ENCODE measurements at regions not wholly inside any gene's neighbourhood (a gene's known extent, or its start where the extent isn't known, plus 50 kb on each side); places are given as distances from the start of the nearest gene placed in this dataset.

DNA sequence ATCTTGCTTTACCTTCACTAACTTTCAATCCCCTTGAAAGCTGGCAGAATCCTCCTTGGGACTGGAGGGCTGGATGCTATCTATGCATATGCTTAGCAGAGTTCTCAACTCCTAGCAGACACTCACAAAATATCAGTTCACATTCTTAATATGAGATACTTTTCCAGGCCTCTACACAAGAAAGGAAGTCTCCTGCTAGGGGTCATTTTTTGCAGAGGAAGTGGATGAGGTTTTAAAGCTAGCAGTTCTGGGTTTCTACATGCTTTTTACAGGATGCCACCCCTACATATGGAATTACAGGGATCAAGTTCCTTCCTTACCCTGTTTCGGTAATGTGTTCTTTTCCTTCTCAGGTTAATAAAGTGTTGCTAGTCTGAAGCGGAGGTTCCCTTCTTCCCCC is 206.3 kb upstream of the TP63 start:
- Histone ChIP-seq H3K4me2 (replicated peaks; ENCODE audit: extremely low read depth, low read length, poor library complexity, severe bottlenecking) (no peak overlapping the region), H4K20me1 (ENCODE audit: insufficient read depth, low read length) (no peaks in the 10 kb centered on the region), H3K27ac (ENCODE audit: low read depth in 1 of 2, low read length in 2 of 2) (no peak overlapping the region), H3K36me3 (replicated peaks in 1 of 2; ENCODE audit: control insufficient read depth in 1 of 2, insufficient read depth in 2 of 2, low read length in 2 of 2) (no peaks in the 10 kb centered on the region), H3K9me3 (replicated peaks in 1 of 2; ENCODE audit: control insufficient read depth in 1 of 2, insufficient read depth in 1 of 2, low read length in 2 of 2) (no peaks in the 10 kb centered on the region), H3K9ac (ENCODE audit: insufficient read depth, low read length, poor library complexity, severe bottlenecking) (no peak overlapping the region), H2AFZ (ENCODE audit: insufficient read depth, low read depth, low read length, poor library complexity, severe bottlenecking) (no peak overlapping the region), H3K27me3 (ENCODE audit: control insufficient read depth in 2 of 2, insufficient read depth in 2 of 2, low read length in 2 of 2) (no peaks in the 10 kb centered on the region), H3K4me1 (ENCODE audit: control insufficient read depth in 1 of 2, insufficient read depth in 2 of 2, low read length in 2 of 2) (no peaks in the 10 kb centered on the region), H3K4me3 (replicated peaks in 1 of 3; ENCODE audit: low read depth in 2 of 3, low read length in 3 of 3) (no peak overlapping the region), H3K79me2 (ENCODE audit: insufficient read depth, low read length) (no peaks in the 10 kb centered on the region)
- H3K4me1 Mint-ChIP-seq, result no peaks in the 10 kb centered on the region
- no CpG with 5 or more reads among the region's 2 CpGs for WGBS (ENCODE audit: insufficient coverage)
- DNase-seq, result no peak
- TF ChIP-seq, protein P1, sequence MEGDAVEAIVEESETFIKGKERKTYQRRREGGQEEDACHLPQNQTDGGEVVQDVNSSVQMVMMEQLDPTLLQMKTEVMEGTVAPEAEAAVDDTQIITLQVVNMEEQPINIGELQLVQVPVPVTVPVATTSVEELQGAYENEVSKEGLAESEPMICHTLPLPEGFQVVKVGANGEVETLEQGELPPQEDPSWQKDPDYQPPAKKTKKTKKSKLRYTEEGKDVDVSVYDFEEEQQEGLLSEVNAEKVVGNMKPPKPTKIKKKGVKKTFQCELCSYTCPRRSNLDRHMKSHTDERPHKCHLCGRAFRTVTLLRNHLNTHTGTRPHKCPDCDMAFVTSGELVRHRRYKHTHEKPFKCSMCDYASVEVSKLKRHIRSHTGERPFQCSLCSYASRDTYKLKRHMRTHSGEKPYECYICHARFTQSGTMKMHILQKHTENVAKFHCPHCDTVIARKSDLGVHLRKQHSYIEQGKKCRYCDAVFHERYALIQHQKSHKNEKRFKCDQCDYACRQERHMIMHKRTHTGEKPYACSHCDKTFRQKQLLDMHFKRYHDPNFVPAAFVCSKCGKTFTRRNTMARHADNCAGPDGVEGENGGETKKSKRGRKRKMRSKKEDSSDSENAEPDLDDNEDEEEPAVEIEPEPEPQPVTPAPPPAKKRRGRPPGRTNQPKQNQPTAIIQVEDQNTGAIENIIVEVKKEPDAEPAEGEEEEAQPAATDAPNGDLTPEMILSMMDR (IDR thresholded peaks at IDR 0.05), result no peak
- no peak overlapping the region for H3K27ac Mint-ChIP-seq
- peaks cover 0 to 2% (median 2%) of the 10 kb centered on the region in 3 donors for H3K27me3 Mint-ChIP-seq (ENCODE audit: low read depth in 3 of 3)
- no peak overlapping the region for H3K4me3 Mint-ChIP-seq
- H3K9me3 Mint-ChIP-seq, result peaks cover 0 to 8% (median 2%) of the 10 kb centered on the region in 7 donors
- no peaks in the 10 kb centered on the region for H3K36me3 Mint-ChIP-seq
- intact Hi-C loops (cut with micrococcal nuclease), result no loop called here

DNA sequence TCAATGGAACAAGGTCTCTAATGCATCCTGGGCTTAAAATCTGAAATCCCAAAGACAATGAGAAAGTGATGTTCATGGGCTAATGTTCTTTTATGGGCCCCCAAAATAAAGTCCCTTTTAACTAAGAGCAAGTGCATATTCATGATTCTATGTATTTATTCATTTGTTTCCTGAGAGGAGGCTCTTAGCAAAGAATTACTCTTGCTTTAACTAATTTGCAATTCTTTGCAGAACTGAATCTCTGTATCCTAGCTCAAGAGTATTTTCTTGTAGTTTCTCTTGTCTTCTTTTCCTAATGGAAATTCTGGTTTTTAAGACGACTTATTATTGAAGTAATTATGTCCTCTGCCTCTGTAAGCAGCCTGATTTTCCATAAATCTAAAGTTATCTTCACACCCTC is 202.2 kb upstream of the TP63 start:
- Mint-ChIP-seq H3K4me3 (no peak overlapping the region), H3K4me1 (no peaks in the 10 kb centered on the region), H3K27ac (no peak overlapping the region), H3K27me3 (ENCODE audit: low read depth in 3 of 3) (peaks cover 0 to 2% (median 0%) of the 10 kb centered on the region in 3 donors), H3K9me3 (peaks cover 0 to 18% (median 9%) of the 10 kb centered on the region in 7 donors), H3K36me3 (no peaks in the 10 kb centered on the region)
- Histone ChIP-seq H3K27ac (ENCODE audit: low read depth in 1 of 2, low read length in 2 of 2) (no peak overlapping the region), H3K36me3 (replicated peaks in 1 of 2; ENCODE audit: control insufficient read depth in 1 of 2, insufficient read depth in 2 of 2, low read length in 2 of 2) (no peaks in the 10 kb centered on the region), H3K4me2 (replicated peaks; ENCODE audit: extremely low read depth, low read length, poor library complexity, severe bottlenecking) (no peak overlapping the region), H3K27me3 (ENCODE audit: control insufficient read depth in 2 of 2, insufficient read depth in 2 of 2, low read length in 2 of 2) (no peaks in the 10 kb centered on the region), H3K9ac (ENCODE audit: insufficient read depth, low read length, poor library complexity, severe bottlenecking) (no peak overlapping the region), H2AFZ (ENCODE audit: insufficient read depth, low read depth, low read length, poor library complexity, severe bottlenecking) (no peak overlapping the region), H3K4me1 (ENCODE audit: control insufficient read depth in 1 of 2, insufficient read depth in 2 of 2, low read length in 2 of 2) (no peaks in the 10 kb centered on the region), H4K20me1 (ENCODE audit: insufficient read depth, low read length) (no peaks in the 10 kb centered on the region), H3K9me3 (replicated peaks in 1 of 2; ENCODE audit: control insufficient read depth in 1 of 2, insufficient read depth in 1 of 2, low read length in 2 of 2) (peaks cover 6 to 15% of the 10 kb centered on the region in 2 donors), H3K79me2 (ENCODE audit: insufficient read depth, low read length) (no peaks in the 10 kb centered on the region), H3K4me3 (replicated peaks in 1 of 3; ENCODE audit: low read depth in 2 of 3, low read length in 3 of 3) (no peak overlapping the region)
- WGBS (ENCODE audit: insufficient coverage), result no CpG with 5 or more reads among the region's 1 CpG
- no peak for DNase-seq
- TF ChIP-seq, protein P1 (IDR thresholded peaks at IDR 0.05), result no peak
- intact Hi-C loops (cut with micrococcal nuclease), result no loop called here
